H1 (cell line): ENCODE measurements at regions not wholly inside any gene's neighbourhood (a gene's known extent, or its start where the extent isn't known, plus 50 kb on each side); places are given as distances from the start of the nearest gene placed in this dataset.

Source experiments
- EP300 ChIP-seq, 2 experiments: IDR thresholded peaks; 1 replicate in 1 of 2; 2 replicates in 1 of 2; pipeline ENCODE4 v1.6.1; 2011 to 2012; ENCODE audit warnings: low read depth in 2 of 2, low read length in 2 of 2, mild to moderate bottlenecking in 2 of 2, borderline replicate concordance in 1 of 2, inconsistent platforms in 1 of 2, moderate library complexity in 1 of 2
- RNF2 ChIP-seq: fragments of 200-900, 300-1000 bp; sonication (generic); IDR thresholded peaks from 2 replicates; pipeline ENCODE4 v1.7.1; 2016; ENCODE audit warnings: borderline replicate concordance, low read depth, mild to moderate bottlenecking, antibody characterized with exemption, low read length; ENCODE audit not compliant: poor library complexity, severe bottlenecking; ENCODE audit errors: missing control alignments

DNA sequence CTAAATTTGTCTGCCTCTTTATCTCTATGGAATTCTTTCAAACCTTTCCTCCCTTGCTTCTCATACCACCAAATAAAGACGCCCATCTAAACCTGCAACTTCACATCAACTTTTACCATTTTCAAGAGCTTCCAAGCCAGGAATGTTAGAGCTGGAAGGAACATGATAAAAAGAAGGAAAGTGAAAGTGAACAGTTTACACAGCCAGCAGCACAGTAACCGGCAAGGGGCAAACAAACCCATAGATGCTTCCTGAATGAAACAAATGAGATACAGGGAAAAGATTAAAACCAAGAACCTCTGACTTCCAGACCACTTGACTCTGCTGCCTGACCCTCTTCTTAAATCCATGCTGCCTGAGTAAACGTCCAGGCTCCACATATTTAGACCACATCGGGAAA lies 231.1 kb upstream of the CA10 start (continued):
- no peak for TF ChIP-seq RNF2
- TF ChIP-seq EP300 (IDR thresholded peaks at IDR 0.05; ENCODE audit: borderline replicate concordance in 1 of 2, low read depth in 2 of 2, low read length in 2 of 2), result no peak
